HCT116 (cell line): ENCODE measurements at regions not wholly inside any gene's neighbourhood (a gene's known extent, or its start where the extent isn't known, plus 50 kb on each side); places are given as distances from the start of the nearest gene placed in this dataset.

ENCODE experiments used
- CTCF ChIP-seq, 3 experiments: fragments of 200-600 bp in 1 of 3; sonication (generic) in 1 of 3; IDR thresholded peaks in 2 of 3; conservative IDR thresholded peaks in 1 of 3; 2 replicates each; pipeline ENCODE4 v1.5.1; 2012 to 2017; ENCODE audit warnings: low read depth in 2 of 3, low read length in 2 of 3, antibody characterized with exemption in 1 of 3, borderline replicate concordance in 1 of 3, control low read depth in 1 of 3, mild to moderate bottlenecking in 1 of 3, mixed read lengths in 1 of 3, mixed run types in 1 of 3, moderate library complexity in 1 of 3; ENCODE audit not compliant: insufficient read depth in 1 of 3
- EZH2 ChIP-seq: fragments of 200-600 bp; sonication (generic); IDR thresholded peaks from 2 replicates; pipeline ENCODE4 v1.6.1; 2017; ENCODE audit warnings: antibody characterized with exemption, mixed run types
- POLR2AphosphoS5 ChIP-seq: IDR thresholded peaks from 2 replicates; pipeline ENCODE4 v1.6.1; 2011; ENCODE audit warnings: mild to moderate bottlenecking, low read depth, low read length, moderate library complexity

GRCh38 chr12:45543887-45544286, 185.6 kb upstream of the ARID2 start:
- peak; percentile 78 to 86 (median 81) for TF ChIP-seq CTCF (IDR thresholded peaks at IDR 0.05 in 2 of 3, conservative IDR thresholded peaks at IDR 0.05 in 1 of 3; ENCODE audit: borderline replicate concordance in 1 of 3, insufficient read depth in 1 of 3, low read depth in 2 of 3, low read length in 2 of 3)
- TF ChIP-seq POLR2AphosphoS5 = no peak
- TF ChIP-seq EZH2 = no peak
